DND-41 (cell line): ENCODE measurements at regions not wholly inside any gene's neighbourhood (a gene's known extent, or its start where the extent isn't known, plus 50 kb on each side); places are given as distances from the start of the nearest gene placed in this dataset.

ENCODE experiments used
- ATAC-seq: fragments of 200-7000 bp; cut with Tn5 transposase; 3 replicates; pipeline ENCODE4 v1.9.1; 2021; ENCODE audit warnings: low read depth; ENCODE audit not compliant: insufficient read depth
- DNase-seq: peaks from one replicate; pipeline ENCODE4 v3.0.0-alpha.2; 2020
- H2AFZ ChIP-seq: 2 replicates; pipeline ENCODE4 v1.6.0; 2012; ENCODE audit warnings: low read depth, low read length
- H3K27ac ChIP-seq: 2 replicates; pipeline ENCODE4 v1.5.1; 2012; ENCODE audit warnings: low read length, inconsistent platforms
- H3K27me3 ChIP-seq: fragments of 200-600 bp; sonication (generic); 2 replicates; pipeline ENCODE4 v1.6.0; 2012; ENCODE audit warnings: low read length, mild to moderate bottlenecking, inconsistent platforms; ENCODE audit not compliant: insufficient read depth, poor library complexity
- H3K36me3 ChIP-seq: 2 replicates; pipeline ENCODE4 v1.5.1; 2012; ENCODE audit warnings: low read length, inconsistent platforms; ENCODE audit not compliant: insufficient read depth
- H3K4me1 ChIP-seq: 2 replicates; pipeline ENCODE4 v1.5.1; 2012; ENCODE audit warnings: mild to moderate bottlenecking, low read length; ENCODE audit not compliant: insufficient read depth
- H3K4me2 ChIP-seq: 2 replicates; pipeline ENCODE4 v1.6.0; 2012; ENCODE audit warnings: mild to moderate bottlenecking, moderate library complexity, low read length, inconsistent platforms; ENCODE audit not compliant: insufficient read depth
- H3K4me3 ChIP-seq, 2 experiments: fragments of 200-600 bp in 1 of 2; shearing (Covaris generic) in 1 of 2; 2 replicates each; pipeline ENCODE4 v1.5.1; 2012 to 2016; ENCODE audit warnings: inconsistent platforms in 2 of 2, low read length in 2 of 2, mild to moderate bottlenecking in 2 of 2, low read depth in 1 of 2, moderate library complexity in 1 of 2
- H3K79me2 ChIP-seq: 2 replicates; pipeline ENCODE4 v1.6.0; 2012; ENCODE audit warnings: low read length, inconsistent platforms; ENCODE audit not compliant: insufficient read depth
- H3K9ac ChIP-seq: 2 replicates; pipeline ENCODE4 v1.6.0; 2012; ENCODE audit warnings: low read depth, mild to moderate bottlenecking, inconsistent platforms, low read length, moderate library complexity
- H3K9me3 ChIP-seq: 2 replicates; pipeline ENCODE4 v1.5.1; 2012; ENCODE audit warnings: low read length, moderate library complexity, mild to moderate bottlenecking, inconsistent platforms; ENCODE audit not compliant: insufficient read depth, severe bottlenecking
- H4K20me1 ChIP-seq: 2 replicates; pipeline ENCODE4 v1.6.0; 2012; ENCODE audit warnings: low read length; ENCODE audit not compliant: insufficient read depth
- EZH2 ChIP-seq: IDR thresholded peaks from 3 replicates; pipeline ENCODE4 v1.6.1; 2012; ENCODE audit warnings: borderline replicate concordance, low read depth, mild to moderate bottlenecking, moderate library complexity, low read length, inconsistent platforms; ENCODE audit not compliant: severe bottlenecking
- TF ChIP-seq, protein P1 (sequence below): IDR thresholded peaks from 2 replicates; pipeline ENCODE4 v1.5.1; 2012; ENCODE audit warnings: borderline replicate concordance, low read length, moderate library complexity, mild to moderate bottlenecking; ENCODE audit not compliant: poor library complexity, severe bottlenecking; ENCODE audit errors: extremely low read depth

GRCh38 chr6:153816366-153816765 lies 222.7 kb upstream of the OPRM1 start:
- Histone ChIP-seq H3K4me1 (no peaks in the 10 kb centered on the region), H3K79me2 (no peaks in the 10 kb centered on the region), H3K4me3 (no peak overlapping the region), H3K27ac (no peak overlapping the region), H4K20me1 (no peaks in the 10 kb centered on the region), H3K27me3 (no peaks in the 10 kb centered on the region), H3K36me3 (no peaks in the 10 kb centered on the region), H3K4me2 (no peak overlapping the region), H2AFZ (no peak overlapping the region), H3K9ac (no peak overlapping the region), H3K9me3 (no peaks in the 10 kb centered on the region)
- no peak for TF ChIP-seq EZH2
- TF ChIP-seq, protein P1, sequence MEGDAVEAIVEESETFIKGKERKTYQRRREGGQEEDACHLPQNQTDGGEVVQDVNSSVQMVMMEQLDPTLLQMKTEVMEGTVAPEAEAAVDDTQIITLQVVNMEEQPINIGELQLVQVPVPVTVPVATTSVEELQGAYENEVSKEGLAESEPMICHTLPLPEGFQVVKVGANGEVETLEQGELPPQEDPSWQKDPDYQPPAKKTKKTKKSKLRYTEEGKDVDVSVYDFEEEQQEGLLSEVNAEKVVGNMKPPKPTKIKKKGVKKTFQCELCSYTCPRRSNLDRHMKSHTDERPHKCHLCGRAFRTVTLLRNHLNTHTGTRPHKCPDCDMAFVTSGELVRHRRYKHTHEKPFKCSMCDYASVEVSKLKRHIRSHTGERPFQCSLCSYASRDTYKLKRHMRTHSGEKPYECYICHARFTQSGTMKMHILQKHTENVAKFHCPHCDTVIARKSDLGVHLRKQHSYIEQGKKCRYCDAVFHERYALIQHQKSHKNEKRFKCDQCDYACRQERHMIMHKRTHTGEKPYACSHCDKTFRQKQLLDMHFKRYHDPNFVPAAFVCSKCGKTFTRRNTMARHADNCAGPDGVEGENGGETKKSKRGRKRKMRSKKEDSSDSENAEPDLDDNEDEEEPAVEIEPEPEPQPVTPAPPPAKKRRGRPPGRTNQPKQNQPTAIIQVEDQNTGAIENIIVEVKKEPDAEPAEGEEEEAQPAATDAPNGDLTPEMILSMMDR: no peak
- no peak for ATAC-seq
- DNase-seq: no peak

GRCh38 chr6:153814136-153814535 lies 224.9 kb upstream of the OPRM1 start:
- H3K9ac ChIP-seq: no peak overlapping the region
- TF ChIP-seq EZH2: no peak
- TF ChIP-seq, protein P1: peak; percentile 32
- ATAC-seq (no peak), DNase-seq (no peak)
- no peak overlapping the region for H3K4me2 ChIP-seq
- H3K27ac ChIP-seq: no peak overlapping the region
- no peaks in the 10 kb centered on the region for H3K27me3 ChIP-seq
- no peaks in the 10 kb centered on the region for H3K79me2 ChIP-seq
- H3K36me3 ChIP-seq: no peaks in the 10 kb centered on the region
- H2AFZ ChIP-seq: no peak overlapping the region
- no peaks in the 10 kb centered on the region for H4K20me1 ChIP-seq
- no peaks in the 10 kb centered on the region for H3K9me3 ChIP-seq
- H3K4me3 ChIP-seq: no peak overlapping the region
- no peaks in the 10 kb centered on the region for H3K4me1 ChIP-seq

GRCh38 chr6:153804755-153805330 lies 234.2 kb upstream of the OPRM1 start:
- DNase-seq (no peak), ATAC-seq (no peak)
- H3K36me3 ChIP-seq: no peaks in the 10 kb centered on the region
- H3K4me2 ChIP-seq: no peak overlapping the region
- no peak overlapping the region for H3K9ac ChIP-seq
- no peak overlapping the region for H2AFZ ChIP-seq
- H3K79me2 ChIP-seq: no peaks in the 10 kb centered on the region
- H3K27me3 ChIP-seq: no peaks in the 10 kb centered on the region
- H3K27ac ChIP-seq: no peak overlapping the region
- TF ChIP-seq, protein P1: no peak
- no peak for TF ChIP-seq EZH2
- no peaks in the 10 kb centered on the region for H3K4me1 ChIP-seq
- no peaks in the 10 kb centered on the region for H3K9me3 ChIP-seq
- no peaks in the 10 kb centered on the region for H4K20me1 ChIP-seq
- H3K4me3 ChIP-seq: no peak overlapping the region
